ENCODE measurements at regions not wholly inside any gene's neighbourhood (a gene's known extent, or its start where the extent isn't known, plus 50 kb on each side); places are given as distances from the start of the nearest gene placed in this dataset.

DNA sequence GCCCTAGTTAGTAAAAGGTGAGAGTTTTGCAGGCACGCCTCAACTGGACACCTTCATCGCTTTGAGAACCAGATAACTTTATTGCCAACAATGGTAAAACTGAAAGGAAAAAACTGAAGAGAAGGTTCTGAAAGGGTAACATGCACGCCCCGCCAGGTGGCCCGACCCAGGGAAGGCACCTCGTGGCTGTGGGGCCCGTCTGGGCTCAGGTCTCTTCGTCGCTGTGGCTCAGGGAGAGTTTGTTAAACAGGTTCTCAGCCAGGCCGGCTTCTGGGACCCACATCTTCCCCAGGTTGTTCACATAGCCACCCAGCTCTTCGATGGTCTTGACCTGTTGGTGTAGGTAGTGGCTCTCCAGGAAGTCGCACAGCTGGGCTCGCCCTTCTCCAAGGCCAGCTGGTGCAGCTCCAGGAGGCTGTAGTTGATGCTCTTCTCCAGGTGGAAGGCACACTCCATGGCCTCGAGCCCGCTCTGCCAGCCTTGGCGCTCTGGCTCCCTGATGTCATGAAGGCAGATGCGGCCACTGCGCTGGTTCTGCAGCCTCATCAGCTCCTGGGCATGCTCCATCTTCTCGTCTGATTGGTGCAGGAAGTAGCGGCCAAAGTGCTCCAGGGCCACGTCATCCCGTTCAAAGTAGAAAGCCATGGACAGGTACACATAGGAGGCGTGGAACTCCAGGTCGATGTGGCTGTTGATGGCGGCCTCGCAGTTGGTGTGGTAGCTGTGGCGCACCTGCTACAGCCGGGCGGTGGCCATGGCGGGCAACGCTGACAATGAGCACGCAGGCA is 69.7 kb downstream of the FAM47C start:
- no peaks in the 10 kb centered on the region for H3K4me1 Mint-ChIP-seq
- no peak for DNase-seq (ENCODE audit: low spot score)
- no peak overlapping the region for H3K27ac Mint-ChIP-seq
- TF ChIP-seq ZNF263 (CRISPR knock-in tag; IDR thresholded peaks at IDR 0.05; ENCODE audit: low read depth): no peak
- TF ChIP-seq ATF1 (CRISPR knock-in tag; IDR thresholded peaks at IDR 0.05): no peak
- TF ChIP-seq ZNF219 (CRISPR knock-in tag; IDR thresholded peaks at IDR 0.05; ENCODE audit: borderline replicate concordance): no peak
- TF ChIP-seq, protein P1, sequence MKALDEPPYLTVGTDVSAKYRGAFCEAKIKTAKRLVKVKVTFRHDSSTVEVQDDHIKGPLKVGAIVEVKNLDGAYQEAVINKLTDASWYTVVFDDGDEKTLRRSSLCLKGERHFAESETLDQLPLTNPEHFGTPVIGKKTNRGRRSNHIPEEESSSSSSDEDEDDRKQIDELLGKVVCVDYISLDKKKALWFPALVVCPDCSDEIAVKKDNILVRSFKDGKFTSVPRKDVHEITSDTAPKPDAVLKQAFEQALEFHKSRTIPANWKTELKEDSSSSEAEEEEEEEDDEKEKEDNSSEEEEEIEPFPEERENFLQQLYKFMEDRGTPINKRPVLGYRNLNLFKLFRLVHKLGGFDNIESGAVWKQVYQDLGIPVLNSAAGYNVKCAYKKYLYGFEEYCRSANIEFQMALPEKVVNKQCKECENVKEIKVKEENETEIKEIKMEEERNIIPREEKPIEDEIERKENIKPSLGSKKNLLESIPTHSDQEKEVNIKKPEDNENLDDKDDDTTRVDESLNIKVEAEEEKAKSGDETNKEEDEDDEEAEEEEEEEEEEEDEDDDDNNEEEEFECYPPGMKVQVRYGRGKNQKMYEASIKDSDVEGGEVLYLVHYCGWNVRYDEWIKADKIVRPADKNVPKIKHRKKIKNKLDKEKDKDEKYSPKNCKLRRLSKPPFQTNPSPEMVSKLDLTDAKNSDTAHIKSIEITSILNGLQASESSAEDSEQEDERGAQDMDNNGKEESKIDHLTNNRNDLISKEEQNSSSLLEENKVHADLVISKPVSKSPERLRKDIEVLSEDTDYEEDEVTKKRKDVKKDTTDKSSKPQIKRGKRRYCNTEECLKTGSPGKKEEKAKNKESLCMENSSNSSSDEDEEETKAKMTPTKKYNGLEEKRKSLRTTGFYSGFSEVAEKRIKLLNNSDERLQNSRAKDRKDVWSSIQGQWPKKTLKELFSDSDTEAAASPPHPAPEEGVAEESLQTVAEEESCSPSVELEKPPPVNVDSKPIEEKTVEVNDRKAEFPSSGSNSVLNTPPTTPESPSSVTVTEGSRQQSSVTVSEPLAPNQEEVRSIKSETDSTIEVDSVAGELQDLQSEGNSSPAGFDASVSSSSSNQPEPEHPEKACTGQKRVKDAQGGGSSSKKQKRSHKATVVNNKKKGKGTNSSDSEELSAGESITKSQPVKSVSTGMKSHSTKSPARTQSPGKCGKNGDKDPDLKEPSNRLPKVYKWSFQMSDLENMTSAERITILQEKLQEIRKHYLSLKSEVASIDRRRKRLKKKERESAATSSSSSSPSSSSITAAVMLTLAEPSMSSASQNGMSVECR (CRISPR knock-in tag; IDR thresholded peaks at IDR 0.05; ENCODE audit: borderline replicate concordance): no peak
- no peak for TF ChIP-seq ZNF138 (CRISPR knock-in tag; conservative IDR thresholded peaks at IDR 0.05)
- TF ChIP-seq, protein P2, sequence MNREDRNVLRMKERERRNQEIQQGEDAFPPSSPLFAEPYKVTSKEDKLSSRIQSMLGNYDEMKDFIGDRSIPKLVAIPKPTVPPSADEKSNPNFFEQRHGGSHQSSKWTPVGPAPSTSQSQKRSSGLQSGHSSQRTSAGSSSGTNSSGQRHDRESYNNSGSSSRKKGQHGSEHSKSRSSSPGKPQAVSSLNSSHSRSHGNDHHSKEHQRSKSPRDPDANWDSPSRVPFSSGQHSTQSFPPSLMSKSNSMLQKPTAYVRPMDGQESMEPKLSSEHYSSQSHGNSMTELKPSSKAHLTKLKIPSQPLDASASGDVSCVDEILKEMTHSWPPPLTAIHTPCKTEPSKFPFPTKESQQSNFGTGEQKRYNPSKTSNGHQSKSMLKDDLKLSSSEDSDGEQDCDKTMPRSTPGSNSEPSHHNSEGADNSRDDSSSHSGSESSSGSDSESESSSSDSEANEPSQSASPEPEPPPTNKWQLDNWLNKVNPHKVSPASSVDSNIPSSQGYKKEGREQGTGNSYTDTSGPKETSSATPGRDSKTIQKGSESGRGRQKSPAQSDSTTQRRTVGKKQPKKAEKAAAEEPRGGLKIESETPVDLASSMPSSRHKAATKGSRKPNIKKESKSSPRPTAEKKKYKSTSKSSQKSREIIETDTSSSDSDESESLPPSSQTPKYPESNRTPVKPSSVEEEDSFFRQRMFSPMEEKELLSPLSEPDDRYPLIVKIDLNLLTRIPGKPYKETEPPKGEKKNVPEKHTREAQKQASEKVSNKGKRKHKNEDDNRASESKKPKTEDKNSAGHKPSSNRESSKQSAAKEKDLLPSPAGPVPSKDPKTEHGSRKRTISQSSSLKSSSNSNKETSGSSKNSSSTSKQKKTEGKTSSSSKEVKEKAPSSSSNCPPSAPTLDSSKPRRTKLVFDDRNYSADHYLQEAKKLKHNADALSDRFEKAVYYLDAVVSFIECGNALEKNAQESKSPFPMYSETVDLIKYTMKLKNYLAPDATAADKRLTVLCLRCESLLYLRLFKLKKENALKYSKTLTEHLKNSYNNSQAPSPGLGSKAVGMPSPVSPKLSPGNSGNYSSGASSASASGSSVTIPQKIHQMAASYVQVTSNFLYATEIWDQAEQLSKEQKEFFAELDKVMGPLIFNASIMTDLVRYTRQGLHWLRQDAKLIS (CRISPR knock-in tag; IDR thresholded peaks at IDR 0.05; ENCODE audit: borderline replicate concordance): no peak
- TF ChIP-seq ETV6 (CRISPR knock-in tag; IDR thresholded peaks at IDR 0.05): no peak
- TF ChIP-seq ZBTB21 (CRISPR knock-in tag; IDR thresholded peaks at IDR 0.05; ENCODE audit: borderline replicate concordance): no peak
- TF ChIP-seq USF2 (CRISPR knock-in tag; IDR thresholded peaks at IDR 0.05): no peak
- TF ChIP-seq EMX1 (CRISPR knock-in tag; IDR thresholded peaks at IDR 0.05): no peak
- no peak for TF ChIP-seq NR1H2 (CRISPR knock-in tag; IDR thresholded peaks at IDR 0.05)
- no peak for TF ChIP-seq HMGXB4 (CRISPR knock-in tag; IDR thresholded peaks at IDR 0.05)
- TF ChIP-seq KAT7 (CRISPR knock-in tag; IDR thresholded peaks at IDR 0.05; ENCODE audit: borderline replicate concordance): no peak
- TF ChIP-seq RELA (CRISPR knock-in tag; IDR thresholded peaks at IDR 0.05; ENCODE audit: borderline replicate concordance): no peak
- TF ChIP-seq NR3C1 (CRISPR knock-in tag; conservative IDR thresholded peaks at IDR 0.05; ENCODE audit: low read depth): no peak
- no peak for TF ChIP-seq CBFB (CRISPR knock-in tag; IDR thresholded peaks at IDR 0.05; ENCODE audit: low read depth)
- no peak overlapping the region for H3K4me3 Mint-ChIP-seq
- H3K9me3 Mint-ChIP-seq: 0 out of 2 replicates have a peak, but pooled peaks cover 2% of the 10 kb centered on the region
- ChIA-PET CTCF (no interaction called here), POLR2A (no interaction called here)
- no peaks in the 10 kb centered on the region for H3K36me3 Mint-ChIP-seq
- no peaks in the 10 kb centered on the region; the same call in 1 of the 2 replicates for H3K27me3 Mint-ChIP-seq (ENCODE audit: low read depth)
- ATAC-seq: no peak
